ENCODE measurements at regions not wholly inside any gene's neighbourhood (a gene's known extent, or its start where the extent isn't known, plus 50 kb on each side); places are given as distances from the start of the nearest gene placed in this dataset.
"Not testable (repeated sequence)": the region's sequence is repeated elsewhere in the genome, so short reads cannot be mapped to it uniquely, and the experiment has no call there.

DNA sequence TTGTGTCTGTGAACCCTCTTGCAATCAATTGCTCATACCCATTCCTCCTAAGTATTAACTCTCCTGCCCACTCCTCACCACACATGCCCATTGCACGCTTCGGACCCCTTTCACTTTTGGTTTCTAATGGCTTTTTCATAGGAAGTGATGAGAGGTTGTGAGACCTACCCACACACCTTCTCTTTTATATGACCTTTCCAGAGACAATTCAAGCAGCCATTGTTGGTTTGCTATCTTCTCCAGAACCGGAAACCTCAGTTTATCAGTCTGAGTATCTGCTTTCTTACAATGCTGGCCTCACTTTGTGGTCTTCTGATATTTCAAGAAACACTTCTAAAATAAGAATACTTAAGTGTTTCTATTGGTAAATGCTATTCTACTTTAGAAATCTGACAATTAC lies 1550.8 kb upstream of the SLC10A2 start:
- DNase-seq (ENCODE audit: low spot score) = no peak

DNA sequence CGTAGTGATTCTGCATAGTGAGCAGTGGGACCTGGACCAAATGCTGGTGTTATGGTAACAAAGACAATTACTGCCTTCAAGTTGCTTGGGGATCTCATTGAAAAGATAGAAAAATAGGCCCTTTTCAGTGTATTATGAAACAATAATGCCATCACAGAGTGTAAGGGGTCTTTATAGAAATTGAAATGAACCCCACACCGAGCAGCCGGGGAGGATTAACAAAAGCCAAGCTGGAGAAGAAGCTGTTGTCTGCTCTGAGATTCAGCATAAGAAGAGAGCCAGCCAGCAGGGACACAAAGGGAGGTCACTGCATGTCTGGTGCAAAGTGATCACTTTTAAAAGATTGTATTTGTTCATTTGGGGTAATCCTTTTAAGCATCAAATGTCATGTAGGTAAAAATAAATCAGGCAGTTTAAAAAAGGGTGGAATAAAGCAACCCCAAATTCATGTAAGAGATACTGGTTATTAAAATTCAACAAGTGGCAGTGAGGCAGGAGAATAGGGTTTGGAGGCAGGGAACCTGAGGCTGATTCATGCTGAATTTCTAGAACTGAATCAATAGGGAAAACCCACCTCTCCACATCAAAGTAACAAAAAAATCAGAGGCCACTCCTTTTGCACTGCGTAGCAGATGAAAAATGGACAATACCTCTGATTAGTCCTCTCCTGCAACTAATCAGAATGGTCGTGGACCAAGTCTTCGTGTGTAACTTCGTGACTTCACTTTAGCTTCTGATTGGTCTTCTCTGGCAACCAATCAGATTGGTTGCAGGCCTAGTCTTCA lies 1548.3 kb upstream of the SLC10A2 start:
- no peak for DNase-seq (ENCODE audit: low spot score)

DNA sequence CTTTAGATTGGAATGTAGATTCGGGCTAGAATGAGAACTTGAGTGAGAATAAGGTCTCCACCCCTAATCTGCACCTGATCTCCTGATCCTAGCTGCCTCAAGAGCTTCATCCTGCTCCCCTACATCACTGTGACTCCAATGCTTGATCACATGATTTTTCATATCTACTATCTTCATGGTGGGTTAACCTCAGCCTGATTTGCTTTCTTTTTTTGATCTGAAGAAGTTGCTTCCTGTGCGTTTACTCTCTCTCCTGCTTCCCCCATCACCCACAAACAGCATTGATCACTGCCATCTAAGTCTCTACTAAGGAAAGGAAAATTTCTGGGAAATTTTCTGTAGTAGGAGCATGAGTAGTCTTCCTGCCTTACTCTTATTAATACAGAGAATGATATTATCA lies 1542.1 kb upstream of the SLC10A2 start:
- no peak for DNase-seq (ENCODE audit: low spot score)

DNA sequence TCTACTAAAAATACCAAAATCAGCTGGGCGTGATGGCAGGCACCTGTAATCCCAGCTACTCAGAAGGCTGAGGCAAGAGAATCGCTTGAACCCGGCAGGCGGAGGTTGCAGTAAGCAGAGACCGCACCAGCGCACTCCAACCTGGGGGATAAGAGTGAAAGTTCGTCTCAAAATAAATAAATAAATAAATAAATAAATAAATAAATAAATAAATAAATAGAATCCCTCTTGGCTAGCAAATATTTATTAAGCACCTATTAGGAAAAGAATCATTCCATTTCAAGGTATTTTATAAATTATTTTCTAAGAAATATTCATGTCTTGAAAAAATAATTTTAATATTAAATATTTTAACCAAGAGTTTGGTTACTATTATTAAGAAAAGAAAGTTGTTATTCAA lies 1539.2 kb upstream of the SLC10A2 start:
- DNase-seq (ENCODE audit: low spot score) = not testable (repeated sequence)

DNA sequence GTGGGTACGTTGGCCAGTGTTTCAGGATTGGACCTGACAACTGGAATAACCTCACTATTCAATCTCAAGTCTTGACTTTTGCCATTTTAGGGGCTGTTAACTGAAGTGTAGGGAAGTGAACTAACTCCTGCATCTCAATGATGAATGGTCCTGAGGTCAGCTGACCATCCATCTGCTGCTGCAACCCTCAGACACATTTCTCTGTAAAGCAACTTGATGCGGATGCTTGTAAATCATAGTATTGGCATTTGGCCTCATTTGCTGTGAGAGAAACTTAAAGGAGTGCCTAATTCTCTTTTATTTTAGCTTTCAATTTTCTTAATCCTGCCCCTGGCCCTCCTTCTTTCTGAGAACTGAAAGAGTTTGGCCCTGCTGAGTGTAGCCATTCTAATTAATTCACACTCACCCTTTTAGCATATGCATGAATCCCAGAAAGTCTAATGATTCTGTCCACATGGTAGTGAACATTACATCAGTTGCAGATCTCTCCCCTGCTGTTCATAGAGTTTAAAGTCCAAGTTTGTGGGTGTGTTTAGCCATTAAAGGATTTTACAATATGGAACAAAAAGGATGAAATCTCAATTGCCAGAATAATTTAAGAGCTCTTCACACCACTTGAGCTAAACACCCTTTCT lies 1531.4 kb upstream of the SLC10A2 start:
- no peak for DNase-seq (ENCODE audit: low spot score)

DNA sequence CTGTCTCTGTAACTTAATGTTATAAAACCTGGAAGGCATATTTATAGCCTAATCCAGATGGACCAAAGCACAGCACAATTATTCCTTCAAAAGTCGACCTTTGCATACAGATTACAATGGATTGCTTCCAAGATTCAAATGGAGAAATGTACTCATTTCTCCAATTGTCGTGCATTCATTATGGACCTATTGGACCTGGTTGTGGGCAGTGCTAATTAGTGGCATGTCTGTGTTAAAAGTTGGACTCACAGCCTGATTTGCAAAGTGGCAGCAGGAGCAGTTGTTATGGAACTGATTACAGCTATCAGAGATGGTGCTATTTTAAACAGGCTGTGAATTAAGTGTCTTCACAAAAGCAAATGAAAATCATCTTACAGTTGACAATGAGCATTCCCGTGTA lies 1529.3 kb upstream of the SLC10A2 start:
- no peak for DNase-seq (ENCODE audit: low spot score)

DNA sequence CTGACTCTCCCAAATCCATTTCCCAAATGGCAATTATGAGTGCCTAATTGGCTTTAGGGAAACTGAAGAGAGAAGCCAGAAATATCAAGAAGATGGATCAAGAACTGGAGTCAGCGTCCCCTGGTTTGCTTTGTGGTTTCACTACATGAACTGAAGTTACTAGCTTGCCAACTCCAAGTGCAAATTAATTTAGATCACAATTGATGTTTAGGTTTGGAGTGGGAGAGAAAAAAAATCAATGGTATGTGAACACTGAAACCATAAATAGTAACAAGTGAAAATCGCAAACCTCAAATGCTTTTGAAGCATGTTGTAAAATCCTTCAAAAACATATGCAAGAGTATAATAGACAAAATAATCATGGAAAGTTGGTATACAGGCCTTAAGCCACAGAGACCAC lies 1528.6 kb upstream of the SLC10A2 start:
- DNase-seq (ENCODE audit: low spot score) = no peak

DNA sequence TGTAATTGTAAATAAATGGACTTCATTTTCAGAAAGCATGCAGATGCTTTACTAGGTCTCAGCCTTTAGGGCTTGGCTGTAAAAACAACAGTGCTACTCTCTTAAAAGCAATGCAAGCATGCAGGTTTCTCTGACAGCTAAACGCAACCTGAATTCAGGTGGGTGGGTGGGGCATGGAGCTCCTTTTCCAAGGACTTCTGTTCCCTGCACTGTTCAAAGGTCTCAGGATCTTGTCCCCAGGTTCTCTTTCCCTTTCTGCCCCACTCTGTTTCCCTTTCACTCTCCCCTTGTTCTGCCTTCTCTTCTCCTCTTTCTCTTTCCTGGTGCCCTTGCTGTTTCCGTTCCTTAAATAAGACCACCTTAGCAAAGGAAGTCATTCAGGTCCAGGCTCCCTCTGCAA lies 1527.5 kb upstream of the SLC10A2 start:
- no peak for DNase-seq (ENCODE audit: low spot score)

DNA sequence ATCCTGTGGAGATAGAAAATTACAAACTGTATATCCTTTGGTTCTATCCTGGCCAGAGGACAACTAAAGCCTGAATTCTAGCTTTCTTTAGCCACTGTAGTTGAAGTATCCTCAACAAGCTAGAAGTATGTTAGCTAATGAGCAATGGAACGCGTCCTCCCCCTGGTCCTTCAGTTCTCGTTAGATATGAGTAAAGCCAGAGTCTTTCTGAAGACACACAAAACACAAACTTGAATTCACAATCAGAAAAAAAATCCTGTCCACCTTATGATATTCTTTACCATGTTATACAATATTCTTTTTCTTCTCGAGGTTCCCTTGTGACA lies 1527.0 kb upstream of the SLC10A2 start:
- no peak for DNase-seq (ENCODE audit: low spot score)

DNA sequence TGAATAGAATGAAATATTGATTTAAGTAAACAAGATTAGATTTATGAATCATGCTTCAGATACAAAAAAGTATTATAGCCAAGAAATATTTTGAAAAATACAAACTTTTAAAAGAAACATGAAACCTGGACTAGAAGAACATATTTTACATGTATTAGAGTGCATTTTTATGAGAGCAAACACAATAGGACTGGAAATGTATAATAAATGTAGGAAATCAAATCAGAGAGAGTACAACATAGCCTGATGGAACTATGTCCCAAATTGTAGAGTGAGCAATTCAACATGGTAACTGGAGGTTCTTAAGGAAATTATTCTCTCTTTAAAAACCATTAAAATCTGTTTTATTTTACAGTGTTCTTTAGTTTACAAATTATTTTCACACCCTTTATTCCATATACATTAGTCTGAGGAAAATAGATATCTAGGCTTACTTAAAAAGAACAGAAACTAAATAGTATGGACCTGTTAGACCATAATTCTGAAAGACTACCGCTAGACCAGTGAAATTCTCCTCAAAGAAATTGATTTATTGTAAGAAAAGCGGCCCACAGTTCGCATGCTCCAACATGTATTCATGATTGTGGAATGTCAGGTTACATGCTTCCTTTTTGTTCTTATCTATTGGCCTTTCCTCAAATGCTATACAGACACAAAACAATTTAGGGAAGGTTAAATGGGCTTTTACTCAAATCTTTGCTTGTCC lies 1526.5 kb upstream of the SLC10A2 start:
- DNase-seq (ENCODE audit: low spot score) = no peak

DNA sequence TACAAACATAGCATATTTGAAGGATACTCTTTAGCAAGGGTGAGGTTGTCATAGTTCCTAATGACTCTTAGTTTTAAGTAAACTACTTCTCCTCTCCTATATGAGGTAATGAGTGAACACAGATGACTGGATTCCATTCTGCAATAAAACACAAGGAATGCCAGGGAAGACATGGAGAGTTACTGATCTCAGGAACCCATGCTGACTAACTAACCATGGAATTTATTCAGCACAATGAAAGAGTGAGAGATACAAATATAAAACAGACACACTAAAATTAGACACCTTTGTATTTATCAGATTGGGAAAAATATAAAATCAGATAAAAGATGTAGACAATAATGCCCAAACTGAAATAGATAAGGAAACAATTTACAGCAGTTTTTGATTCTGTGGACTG lies 1525.9 kb upstream of the SLC10A2 start:
- DNase-seq (ENCODE audit: low spot score) = no peak

DNA sequence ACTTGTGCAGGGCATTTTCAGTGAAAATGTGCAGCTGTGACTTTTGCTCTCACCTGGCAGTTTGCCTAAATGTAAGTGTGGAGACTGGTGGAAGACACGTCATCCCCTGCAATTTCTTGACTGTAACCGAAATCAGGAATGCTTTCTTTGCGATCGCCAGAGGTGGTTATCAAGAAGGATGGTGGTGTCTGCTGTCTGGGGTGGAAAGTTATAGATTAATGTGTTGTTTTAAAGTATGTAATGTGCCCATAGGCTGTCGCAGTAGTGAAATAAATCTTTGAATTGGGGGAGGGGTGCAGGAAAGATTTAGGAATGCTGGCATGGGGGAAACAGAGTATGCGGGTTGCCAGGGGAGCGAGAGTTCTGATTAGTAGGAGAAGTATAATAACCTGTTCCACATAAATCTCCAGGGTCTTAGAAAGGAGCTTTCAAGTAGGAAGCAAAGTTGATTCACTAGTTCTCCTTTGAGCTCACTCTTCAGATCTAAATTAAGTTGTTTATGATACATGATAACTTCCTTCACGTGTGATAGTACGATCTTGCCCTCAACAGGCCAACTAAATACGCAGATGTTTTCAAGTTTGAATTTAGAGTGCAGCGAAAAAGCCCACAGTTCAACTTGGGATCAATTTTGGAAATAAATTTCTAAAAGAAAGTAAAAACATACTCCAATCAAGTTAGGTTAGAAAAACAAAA lies 1520.0 kb upstream of the SLC10A2 start:
- no peak for DNase-seq (ENCODE audit: low spot score)

DNA sequence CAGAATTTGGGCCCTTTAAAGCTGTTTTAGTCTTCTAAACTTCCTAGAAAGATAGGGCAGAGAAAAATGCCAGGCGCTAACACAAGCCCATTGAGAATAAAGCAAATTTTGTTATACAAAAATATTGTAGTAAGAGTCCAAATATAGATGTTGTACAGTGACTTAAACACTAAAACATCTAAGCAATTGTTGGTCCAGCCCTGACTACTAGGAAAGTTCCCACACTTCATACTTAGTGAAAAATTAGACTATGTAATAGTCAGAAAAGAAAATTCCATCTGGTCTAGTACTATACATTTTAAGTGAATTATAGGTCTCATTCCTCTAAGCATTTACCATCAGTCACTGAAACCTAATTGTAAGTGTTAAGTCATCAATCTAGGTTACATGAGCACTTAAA lies 1518.3 kb upstream of the SLC10A2 start:
- no peak for DNase-seq (ENCODE audit: low spot score)

DNA sequence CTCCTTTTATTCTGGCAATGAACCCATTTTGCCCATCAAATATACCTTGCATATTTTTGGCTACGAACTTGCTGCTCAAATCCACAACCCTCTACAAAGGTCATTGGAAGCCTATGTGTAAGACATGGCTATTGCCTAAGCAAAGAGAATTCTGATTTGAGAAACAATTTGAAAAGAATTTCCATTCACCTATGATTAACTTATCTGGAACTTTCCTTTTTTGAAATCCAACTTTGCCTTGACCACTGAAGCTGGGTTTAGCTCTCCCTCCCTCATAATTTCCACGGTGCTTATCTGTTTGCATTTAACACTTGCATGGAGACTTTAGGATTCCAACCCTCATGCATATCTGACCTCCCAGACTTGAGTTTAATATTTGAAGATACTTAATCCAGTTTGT lies 1514.7 kb upstream of the SLC10A2 start:
- DNase-seq (ENCODE audit: low spot score) = no peak

DNA sequence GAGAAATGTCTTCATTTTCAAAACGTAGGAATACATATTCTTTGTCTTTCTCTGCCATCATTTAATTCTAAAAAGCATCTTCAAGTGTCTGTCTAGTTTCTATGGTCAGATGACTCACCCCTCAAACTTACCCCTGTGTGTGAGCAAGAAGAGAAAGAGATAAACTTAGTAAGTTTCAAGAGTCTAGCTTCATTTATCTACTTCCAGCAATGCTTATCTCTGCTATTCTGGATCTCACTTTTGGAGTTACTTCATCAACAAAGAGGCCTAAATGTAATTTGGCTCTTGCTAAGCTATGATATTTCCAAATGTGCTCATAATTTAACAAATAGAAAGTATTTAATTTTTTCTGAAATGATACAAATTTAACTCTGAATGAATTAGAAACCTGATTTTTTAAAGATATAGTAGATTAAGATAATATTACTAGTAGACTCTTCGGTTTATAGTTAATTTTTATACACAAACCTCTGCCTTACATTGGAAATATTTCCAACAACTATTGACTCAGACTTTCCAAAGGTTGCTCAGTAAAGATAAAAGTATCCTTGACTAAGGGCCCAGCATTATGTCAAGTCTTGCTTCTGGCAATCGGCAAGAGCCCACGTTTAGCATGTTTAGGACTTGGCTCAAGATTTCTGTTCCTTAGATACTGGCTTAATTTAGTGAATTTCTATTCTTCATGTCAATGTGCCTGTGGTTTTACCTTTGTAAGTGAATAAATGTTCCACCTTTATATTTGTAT lies 1511.0 kb upstream of the SLC10A2 start:
- DNase-seq (ENCODE audit: low spot score) = no peak

DNA sequence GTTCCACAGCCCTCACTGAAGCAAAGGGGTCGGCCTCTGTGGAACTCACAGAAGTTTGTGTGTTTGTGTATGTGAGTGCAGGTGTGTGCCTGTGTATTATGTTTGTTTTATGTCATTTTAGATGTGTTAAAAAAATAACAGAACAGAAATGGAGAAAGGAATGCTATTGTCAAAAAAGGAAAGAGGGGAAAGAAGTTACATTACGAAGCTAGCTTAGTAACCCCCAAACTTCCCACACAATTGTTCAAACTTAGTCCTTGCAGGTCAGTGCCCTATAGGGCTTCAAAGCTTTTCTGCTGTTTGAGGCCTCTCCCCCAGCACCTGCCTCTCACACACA lies 1505.6 kb upstream of the SLC10A2 start:
- DNase-seq (ENCODE audit: low spot score) = no peak

DNA sequence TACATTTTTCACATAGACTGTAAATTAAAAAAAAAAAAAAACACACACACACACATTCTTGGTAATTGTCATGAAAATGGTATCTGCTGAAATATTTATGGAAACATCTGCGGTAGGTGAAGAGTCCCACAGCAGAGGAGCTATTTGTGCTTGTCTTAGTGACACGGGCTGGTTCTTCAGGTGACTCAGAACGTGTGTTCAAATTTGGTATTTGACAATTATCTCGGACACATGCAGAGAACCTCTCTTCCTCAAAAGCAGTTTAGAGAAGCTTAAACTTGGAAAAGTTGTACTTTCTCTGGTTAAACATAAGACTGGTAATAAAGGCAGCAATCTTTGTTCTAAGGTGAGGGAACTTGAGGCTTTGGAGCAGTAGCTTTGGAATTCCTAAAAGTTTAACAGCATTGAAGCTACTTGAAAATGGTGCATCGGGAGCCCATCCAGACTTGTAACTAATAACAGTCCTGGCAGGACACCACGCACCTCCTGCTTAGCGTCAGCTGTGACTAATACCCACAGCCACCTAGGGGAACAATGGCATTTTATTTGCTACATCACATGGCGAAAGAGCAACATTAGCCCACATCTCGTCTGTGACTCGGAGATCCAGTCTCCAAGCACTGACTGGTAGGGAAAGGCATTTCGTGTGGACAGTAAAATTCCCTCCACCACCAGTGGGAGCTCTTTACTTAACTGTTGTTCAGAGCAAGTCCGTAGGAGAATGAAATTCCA lies 1505.1 kb upstream of the SLC10A2 start:
- DNase-seq (ENCODE audit: low spot score) = peak; percentile 53

DNA sequence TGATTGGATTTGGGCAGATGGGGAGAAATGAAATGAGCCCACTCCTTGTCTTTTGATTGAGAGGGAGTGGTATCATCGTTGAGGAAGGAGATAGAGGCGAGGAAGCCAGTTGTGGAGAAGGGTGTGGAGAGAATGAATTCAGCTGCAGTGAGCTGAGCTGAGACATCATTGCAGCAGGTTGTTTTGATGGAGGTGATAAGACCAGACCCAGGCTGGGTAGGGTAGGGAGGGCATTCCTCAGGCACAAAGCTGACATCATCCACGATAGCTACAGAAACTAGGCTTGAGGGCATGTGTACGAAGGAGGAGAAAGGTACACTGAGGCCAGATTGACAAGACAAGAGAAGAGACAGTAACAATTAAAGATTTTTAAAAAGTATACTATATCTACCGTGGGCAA lies 1500.9 kb upstream of the SLC10A2 start:
- DNase-seq (ENCODE audit: low spot score) = no peak

DNA sequence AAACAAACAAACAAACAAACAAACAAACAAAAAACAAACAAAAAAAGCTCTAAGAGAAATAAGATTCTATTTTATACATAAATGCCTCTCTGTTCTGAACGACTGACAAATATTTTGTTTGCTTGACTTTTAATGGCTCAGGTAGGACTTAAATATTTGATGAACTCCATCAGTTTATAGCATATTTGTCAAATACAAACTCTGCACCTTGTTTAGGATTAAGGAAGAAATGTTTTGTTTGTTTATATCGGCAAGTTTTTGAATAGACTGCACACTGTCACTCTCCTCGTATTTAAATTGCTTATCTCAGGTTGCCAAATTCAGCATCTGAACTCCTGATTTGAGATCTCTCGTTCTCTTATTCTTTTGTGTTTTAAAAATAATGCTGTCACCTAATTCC lies 1499.7 kb upstream of the SLC10A2 start:
- no peak for DNase-seq (ENCODE audit: low spot score)

DNA sequence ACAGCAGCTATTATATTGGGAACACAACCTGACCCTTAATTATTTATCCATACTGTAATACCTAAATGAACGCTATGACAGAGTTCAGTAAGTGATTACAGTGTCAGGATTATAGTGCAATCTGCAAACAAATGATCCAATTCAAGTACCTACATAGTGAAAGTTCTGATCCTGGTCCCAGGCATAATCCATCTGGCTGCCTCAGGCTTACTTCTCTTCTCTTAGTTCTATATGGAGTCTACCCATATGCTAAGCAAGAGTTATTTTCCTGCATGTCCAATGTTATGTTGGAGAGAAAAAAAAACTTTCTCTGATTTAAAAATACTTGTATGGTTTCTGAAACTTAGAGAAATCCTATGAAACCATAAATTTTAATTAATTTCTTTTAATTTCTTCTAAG lies 1487.7 kb upstream of the SLC10A2 start:
- DNase-seq (ENCODE audit: low spot score) = no peak

DNA sequence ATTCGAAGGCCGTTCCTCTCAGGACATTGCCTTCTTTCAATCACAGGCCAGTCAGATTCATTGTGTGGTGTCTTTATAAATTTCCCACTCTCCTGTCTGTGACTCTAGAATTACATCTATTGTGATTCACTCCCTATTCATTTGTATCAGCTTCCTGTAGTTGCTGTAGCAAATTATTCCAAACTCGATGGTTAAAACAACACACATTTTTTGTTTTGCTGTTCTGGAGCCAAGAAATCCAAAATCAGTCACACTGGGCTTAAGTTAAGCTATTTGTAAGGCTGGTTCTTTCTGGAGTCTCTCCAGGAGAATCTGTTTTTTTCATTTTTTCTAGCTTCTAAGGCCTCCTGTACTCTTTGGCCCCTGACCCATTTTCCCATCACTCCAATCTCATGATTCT lies 1487.0 kb upstream of the SLC10A2 start:
- DNase-seq (ENCODE audit: low spot score) = no peak

DNA sequence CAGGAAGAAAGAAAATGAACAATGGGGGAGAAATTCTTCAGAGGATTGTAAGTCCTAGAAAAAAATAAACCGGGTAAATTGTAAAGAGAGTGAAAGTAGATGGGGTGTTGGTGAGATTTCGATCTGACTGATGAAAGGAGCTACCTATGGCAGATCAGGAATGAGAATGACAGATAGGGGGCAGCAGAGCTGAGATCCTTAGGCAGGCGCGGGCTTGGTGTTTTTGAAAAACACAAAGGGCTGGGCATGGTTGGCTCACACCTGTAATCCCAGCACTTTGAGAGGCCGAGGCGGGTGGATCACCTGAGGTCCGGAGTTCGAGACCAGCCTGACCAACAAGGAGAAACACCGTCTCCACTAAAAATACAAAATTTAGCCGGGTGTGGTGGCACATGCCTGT lies 1468.6 kb upstream of the SLC10A2 start:
- DNase-seq (ENCODE audit: low spot score) = no peak
